Suprapubic skin (tissue), 4 donors: ENCODE measurements at regions not wholly inside any gene's neighbourhood (a gene's known extent, or its start where the extent isn't known, plus 50 kb on each side); places are given as distances from the start of the nearest gene placed in this dataset.
"Not testable (repeated sequence)": the region's sequence is repeated elsewhere in the genome, so short reads cannot be mapped to it uniquely, and the experiment has no call there.

ENCODE experiments used
- EP300 ChIP-seq: sonication (generic); formaldehyde crosslinking; IDR thresholded peaks from one replicate; pipeline ENCODE4 v1.6.1; 2017; ENCODE audit warnings: antibody characterized with exemption
- POLR2A ChIP-seq, 2 donors: fragments of 450-650 bp; IDR thresholded peaks; one replicate each; pipeline ENCODE4 v1.6.1; 2017; ENCODE audit warnings: antibody characterized with exemption in 2 of 2, mild to moderate bottlenecking in 2 of 2, moderate library complexity in 2 of 2
- POLR2AphosphoS5 ChIP-seq, 3 donors: sonication (generic); formaldehyde crosslinking; IDR thresholded peaks; one replicate each; pipeline ENCODE4 v1.6.1; 2017; ENCODE audit warnings: antibody characterized with exemption in 3 of 3
- TF ChIP-seq, protein P1 (sequence below), 2 donors: fragments of 200-600 bp in 1 of 2; fragments of 450-650 bp in 1 of 2; sonication (generic) in 1 of 2; IDR thresholded peaks; one replicate each; pipeline ENCODE4 v1.5.1; 2016 to 2019; ENCODE audit warnings: antibody characterized with exemption in 2 of 2, mild to moderate bottlenecking in 1 of 2, moderate library complexity in 1 of 2

DNA sequence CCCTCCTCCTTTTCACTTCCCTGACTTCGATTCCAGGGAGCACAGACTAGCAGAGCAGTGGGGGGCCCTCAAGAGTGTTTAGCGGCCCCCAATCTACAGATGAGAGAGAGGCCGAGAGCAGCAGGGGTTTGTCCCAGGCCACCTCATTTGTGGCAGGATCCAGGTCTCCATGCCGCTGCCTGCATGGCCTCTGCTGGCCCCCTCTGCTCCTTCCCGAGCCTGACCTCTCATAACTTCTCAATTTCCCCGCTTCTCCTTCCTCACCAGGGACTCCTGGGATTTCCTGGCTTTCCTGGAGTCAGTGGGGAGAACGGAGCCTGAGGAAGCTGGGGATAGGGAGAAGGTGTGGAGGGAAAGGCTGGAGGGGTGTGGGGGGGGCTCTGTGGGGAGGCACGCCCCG lies 70.1 kb upstream of the TUBA3E start:
- TF ChIP-seq, protein P1, sequence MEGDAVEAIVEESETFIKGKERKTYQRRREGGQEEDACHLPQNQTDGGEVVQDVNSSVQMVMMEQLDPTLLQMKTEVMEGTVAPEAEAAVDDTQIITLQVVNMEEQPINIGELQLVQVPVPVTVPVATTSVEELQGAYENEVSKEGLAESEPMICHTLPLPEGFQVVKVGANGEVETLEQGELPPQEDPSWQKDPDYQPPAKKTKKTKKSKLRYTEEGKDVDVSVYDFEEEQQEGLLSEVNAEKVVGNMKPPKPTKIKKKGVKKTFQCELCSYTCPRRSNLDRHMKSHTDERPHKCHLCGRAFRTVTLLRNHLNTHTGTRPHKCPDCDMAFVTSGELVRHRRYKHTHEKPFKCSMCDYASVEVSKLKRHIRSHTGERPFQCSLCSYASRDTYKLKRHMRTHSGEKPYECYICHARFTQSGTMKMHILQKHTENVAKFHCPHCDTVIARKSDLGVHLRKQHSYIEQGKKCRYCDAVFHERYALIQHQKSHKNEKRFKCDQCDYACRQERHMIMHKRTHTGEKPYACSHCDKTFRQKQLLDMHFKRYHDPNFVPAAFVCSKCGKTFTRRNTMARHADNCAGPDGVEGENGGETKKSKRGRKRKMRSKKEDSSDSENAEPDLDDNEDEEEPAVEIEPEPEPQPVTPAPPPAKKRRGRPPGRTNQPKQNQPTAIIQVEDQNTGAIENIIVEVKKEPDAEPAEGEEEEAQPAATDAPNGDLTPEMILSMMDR (IDR thresholded peaks at IDR 0.05), result not testable (repeated sequence)
- not testable (repeated sequence) for TF ChIP-seq POLR2A (IDR thresholded peaks at IDR 0.05); EP300; POLR2AphosphoS5 (IDR thresholded peaks at IDR 0.05)
